HL-60 (cell line): ENCODE measurements at regions not wholly inside any gene's neighbourhood (a gene's known extent, or its start where the extent isn't known, plus 50 kb on each side); places are given as distances from the start of the nearest gene placed in this dataset.

Experiments used
- POLR2AphosphoS5 ChIP-seq: IDR thresholded peaks from 2 replicates; pipeline ENCODE4 v1.6.1; 2012; ENCODE audit warnings: low read depth
- TF ChIP-seq, protein P1 (sequence below): IDR thresholded peaks from one replicate; pipeline ENCODE4 v1.5.1; 2011; ENCODE audit warnings: low read length, control low read depth, inconsistent platforms; ENCODE audit not compliant: insufficient read depth
- TF ChIP-seq, protein P2 (sequence below): IDR thresholded peaks from 2 replicates; pipeline ENCODE4 v1.6.1; 2012; ENCODE audit warnings: low read depth; ENCODE audit not compliant: insufficient replicate concordance

DNA sequence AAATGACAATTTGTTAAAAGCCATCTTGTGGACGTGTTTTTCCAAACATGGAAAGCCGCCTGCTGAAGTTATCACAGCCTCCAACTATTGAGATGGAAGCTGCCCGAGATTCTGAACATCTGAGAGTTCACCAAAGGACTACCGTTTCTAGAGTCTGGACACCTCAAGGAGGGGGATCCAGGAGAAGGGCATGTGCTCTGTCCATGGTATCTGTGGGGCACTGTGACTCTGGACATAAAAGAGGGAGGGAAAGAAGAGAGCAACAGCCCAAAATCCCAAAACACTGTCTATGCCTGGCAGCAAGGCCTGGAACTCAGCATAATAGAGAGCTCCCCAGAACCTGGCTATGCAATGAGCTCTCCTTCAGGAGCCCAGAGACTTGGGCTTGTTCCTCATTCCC, 319.9 kb downstream of the EN1 start:
- TF ChIP-seq, protein P1, sequence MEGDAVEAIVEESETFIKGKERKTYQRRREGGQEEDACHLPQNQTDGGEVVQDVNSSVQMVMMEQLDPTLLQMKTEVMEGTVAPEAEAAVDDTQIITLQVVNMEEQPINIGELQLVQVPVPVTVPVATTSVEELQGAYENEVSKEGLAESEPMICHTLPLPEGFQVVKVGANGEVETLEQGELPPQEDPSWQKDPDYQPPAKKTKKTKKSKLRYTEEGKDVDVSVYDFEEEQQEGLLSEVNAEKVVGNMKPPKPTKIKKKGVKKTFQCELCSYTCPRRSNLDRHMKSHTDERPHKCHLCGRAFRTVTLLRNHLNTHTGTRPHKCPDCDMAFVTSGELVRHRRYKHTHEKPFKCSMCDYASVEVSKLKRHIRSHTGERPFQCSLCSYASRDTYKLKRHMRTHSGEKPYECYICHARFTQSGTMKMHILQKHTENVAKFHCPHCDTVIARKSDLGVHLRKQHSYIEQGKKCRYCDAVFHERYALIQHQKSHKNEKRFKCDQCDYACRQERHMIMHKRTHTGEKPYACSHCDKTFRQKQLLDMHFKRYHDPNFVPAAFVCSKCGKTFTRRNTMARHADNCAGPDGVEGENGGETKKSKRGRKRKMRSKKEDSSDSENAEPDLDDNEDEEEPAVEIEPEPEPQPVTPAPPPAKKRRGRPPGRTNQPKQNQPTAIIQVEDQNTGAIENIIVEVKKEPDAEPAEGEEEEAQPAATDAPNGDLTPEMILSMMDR: no peak
- TF ChIP-seq, protein P2, sequence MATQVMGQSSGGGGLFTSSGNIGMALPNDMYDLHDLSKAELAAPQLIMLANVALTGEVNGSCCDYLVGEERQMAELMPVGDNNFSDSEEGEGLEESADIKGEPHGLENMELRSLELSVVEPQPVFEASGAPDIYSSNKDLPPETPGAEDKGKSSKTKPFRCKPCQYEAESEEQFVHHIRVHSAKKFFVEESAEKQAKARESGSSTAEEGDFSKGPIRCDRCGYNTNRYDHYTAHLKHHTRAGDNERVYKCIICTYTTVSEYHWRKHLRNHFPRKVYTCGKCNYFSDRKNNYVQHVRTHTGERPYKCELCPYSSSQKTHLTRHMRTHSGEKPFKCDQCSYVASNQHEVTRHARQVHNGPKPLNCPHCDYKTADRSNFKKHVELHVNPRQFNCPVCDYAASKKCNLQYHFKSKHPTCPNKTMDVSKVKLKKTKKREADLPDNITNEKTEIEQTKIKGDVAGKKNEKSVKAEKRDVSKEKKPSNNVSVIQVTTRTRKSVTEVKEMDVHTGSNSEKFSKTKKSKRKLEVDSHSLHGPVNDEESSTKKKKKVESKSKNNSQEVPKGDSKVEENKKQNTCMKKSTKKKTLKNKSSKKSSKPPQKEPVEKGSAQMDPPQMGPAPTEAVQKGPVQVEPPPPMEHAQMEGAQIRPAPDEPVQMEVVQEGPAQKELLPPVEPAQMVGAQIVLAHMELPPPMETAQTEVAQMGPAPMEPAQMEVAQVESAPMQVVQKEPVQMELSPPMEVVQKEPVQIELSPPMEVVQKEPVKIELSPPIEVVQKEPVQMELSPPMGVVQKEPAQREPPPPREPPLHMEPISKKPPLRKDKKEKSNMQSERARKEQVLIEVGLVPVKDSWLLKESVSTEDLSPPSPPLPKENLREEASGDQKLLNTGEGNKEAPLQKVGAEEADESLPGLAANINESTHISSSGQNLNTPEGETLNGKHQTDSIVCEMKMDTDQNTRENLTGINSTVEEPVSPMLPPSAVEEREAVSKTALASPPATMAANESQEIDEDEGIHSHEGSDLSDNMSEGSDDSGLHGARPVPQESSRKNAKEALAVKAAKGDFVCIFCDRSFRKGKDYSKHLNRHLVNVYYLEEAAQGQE: peak; percentile 86
- no peak for TF ChIP-seq POLR2AphosphoS5
